HG02763 (cell line): ENCODE measurements at regions not wholly inside any gene's neighbourhood (a gene's known extent, or its start where the extent isn't known, plus 50 kb on each side); places are given as distances from the start of the nearest gene placed in this dataset.

Source experiments
- ATAC-seq: cut with Tn5 transposase; IDR thresholded peaks from one replicate; pipeline ENCODE4 v1.9.1; 2021; ENCODE audit warnings: mild to moderate bottlenecking, moderate library complexity; ENCODE audit not compliant: unreplicated experiment

- ATAC-seq = no peak
Measured at GRCh38 chr2:8457092-8457481, 224.8 kb upstream of the ID2 start.

- ATAC-seq = no peak
Measured at GRCh38 chr2:8457699-8458502, 224.0 kb upstream of the ID2 start.

- no peak for ATAC-seq
Measured at GRCh38 chr2:8458503-8459459, 223.1 kb upstream of the ID2 start.

- ATAC-seq = no peak
Measured at GRCh38 chr2:8459474-8459873, 222.4 kb upstream of the ID2 start.

DNA sequence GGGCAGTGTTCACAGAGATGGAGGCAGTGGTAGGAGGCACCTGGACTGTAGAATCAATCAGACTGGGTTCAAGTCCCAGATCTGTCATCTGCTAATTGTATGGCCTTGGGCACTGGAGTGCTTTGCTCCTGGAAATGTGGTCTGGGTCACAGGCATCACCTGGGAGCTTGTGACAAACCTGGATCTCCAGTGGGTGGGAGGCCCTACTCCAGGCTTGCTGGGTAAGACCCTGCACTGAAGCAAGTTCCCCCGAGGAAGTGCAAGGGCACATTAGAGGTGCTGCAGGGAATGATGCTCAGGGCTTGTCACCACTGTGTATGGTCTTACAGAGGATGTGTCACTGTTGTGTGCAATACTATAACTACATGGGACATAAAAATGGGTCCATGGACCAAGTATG lies 220.5 kb upstream of the ID2 start:
- no peak for ATAC-seq

DNA sequence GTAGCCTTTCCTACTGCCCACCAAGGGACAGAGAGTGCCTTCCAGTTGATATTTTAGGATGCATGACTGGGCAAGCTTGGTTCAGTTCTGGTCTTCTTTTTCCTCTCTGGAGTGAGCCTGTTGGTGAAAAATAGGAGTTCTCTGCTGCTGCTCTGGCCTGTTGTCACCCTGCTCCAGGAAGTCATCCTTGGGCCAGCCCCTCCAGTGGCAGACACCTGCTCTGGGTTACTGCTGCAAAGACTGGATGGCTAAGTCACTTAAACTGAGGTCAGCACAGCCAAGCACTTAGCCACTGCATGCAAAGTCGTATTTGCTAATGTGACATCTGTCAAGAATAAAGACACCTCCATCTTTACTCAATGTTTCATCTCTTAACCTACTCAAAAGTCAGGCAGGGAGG lies 219.6 kb upstream of the ID2 start:
- ATAC-seq = no peak

DNA sequence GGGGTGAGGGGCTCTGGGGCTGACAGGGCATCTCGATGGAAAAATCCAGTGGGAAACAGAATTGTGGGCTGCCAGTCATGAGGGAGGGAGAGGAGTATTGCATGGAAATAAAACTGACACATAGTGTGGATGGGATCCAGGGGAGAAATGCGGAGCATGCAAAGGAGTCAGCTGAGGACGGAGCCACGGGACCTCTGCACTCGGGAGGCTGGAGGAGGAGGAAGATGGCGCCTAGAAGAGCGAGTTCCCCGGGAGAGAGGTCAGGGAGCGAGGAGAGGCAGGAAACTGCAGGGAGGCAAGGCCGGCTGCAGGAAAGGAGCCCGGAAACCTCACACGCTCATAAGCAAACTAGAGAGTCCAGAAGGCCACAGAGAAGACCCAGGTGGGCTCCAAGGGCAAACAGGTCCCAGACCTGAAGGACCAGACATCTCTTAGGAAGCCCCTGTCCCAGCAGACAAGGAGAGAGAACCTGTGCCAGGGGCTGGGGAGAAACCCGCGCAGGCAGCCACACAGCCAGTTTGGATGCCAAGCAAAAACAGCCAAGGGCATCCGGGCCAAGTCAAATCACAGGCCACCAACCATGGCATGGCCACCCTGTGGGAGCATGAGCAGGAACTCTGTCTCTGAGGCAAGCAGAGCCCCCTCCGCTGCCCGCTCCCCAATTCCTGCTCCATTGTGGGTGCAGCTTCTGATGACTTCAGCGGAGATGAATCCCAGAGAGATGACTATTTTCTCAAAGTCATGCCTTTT lies 218.8 kb upstream of the ID2 start:
- ATAC-seq = no peak

- no peak for ATAC-seq
Measured at GRCh38 chr2:8465560-8465959, 216.3 kb upstream of the ID2 start.

DNA sequence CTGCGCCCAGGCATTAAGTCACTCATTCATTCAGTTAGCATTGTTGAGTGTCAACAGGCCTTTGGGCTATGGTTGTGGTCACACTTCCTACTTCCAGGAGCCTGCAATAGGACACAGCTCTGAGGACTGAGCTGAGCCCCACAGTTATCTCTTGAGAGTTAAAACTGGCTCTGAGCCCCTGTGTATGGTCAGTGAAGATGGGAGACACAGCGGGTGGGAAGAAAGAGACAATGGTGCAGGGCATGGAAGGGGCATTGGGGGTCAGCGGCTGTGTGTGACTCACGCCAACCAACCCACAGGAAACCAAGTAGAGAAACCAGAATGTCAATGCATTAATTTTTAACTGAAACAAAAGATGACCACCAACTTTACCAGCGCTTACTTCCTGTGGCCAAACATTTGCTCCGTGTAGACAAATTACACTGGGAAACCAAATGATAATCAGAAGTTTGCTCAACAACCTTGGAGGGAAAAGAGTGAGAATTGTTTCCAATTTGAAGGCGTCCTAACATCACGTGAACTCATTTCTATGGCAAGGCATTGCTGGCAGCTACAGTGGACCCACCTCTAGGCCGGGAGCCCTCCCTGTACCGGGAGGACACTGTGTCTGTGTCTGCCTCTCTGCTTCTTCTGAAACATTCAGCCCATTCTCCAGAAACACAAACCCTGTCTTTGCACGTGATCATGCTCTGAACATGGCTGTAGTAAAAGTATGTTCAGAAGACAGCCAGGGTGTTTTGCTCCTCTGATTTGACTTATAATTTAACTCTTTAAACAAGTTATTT lies 212.0 kb upstream of the ID2 start:
- peak; percentile 47 for ATAC-seq

GRCh38 chr2:8472545-8473323 lies 209.1 kb upstream of the ID2 start:
- peak; percentile 45 for ATAC-seq

DNA sequence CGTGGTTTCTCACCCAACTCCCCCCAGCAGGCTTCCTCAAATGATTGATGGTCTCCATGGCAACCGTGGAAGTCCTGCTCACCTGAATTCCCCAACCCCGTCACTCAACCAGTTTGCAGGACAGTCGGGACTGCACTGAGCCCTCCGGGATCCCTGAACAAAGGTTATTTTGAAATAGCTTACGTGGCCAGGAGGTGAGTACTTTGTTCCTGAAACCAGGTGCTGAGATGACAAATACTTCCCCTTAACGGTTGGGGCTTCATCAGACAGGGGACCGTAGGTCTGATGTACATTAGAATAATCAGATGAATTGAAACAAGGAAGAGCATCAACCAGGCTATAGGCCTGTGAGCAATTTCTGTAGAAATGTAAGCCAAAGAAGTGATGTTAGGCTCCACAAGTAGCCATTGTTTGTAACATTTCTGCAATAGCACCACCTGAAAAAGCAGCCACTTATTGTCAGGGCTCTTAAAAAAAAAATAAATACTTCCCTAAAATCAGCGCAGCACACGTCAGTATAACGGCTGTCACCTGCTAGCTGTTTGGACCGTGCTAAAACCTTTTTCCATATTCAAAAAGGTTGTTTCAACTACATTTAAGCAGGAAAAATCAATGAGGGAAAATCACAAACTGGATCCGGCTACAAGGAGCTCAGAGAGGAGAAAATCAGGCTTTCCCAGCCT lies 206.4 kb upstream of the ID2 start:
- ATAC-seq = no peak

DNA sequence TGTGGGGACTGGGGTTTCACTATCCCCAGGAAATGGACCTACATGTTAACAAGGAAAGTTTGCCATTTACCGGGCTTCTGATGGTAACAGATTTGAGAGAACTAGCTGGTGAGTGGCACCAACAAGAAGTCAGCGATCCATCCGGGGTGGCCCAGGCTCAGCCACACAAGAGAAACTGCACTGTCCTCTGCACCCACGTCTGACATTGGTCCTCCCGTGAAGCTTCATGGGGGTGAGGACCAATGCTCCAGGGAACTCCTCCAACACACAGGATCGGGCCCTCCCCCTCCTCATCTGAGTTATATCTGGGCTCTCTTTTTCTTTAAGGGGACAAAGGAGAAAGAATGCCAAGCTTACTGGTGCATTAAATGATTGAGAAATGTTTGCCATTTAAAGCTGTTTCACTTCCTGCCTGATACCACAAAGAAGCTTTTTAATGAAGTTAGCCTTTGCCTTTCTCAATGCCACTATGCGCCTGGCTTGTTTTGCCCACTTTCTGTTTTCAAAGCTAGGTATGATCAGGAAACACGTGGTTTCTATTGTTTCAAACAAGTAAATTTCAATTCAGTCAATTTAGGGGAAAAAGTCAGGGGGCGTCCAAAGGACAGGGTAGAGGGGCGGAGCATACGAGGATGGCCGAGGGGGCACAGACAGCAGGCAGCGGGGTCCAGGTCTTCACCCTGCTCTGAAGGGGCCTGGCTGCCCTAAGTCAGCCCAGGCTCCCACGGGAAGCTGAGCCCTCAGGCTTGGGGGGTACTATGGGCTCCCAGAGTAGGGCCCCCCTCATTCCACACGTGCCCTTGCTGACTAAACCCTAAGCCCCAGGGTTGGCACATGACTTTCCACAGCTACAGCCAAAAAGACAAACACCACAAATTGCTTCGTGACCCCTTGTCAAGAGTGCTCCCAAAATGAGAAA lies 204.0 kb upstream of the ID2 start:
- ATAC-seq = peak; percentile 48

DNA sequence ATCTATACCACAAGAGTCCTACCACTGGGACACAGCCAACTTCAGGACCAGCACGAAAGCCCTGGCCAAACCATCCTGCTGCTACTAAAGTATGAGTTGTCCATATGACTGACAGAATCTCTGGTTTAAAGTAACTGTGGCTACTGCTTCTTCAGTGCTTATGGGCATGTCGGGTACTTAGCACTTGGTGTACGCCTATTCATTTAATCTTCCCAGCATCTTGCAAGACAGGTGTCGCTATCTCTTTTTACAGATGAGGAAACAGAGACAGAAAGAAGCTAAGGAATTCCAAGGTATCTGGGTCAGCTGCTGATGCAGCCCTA lies 203.4 kb upstream of the ID2 start:
- ATAC-seq = no peak

DNA sequence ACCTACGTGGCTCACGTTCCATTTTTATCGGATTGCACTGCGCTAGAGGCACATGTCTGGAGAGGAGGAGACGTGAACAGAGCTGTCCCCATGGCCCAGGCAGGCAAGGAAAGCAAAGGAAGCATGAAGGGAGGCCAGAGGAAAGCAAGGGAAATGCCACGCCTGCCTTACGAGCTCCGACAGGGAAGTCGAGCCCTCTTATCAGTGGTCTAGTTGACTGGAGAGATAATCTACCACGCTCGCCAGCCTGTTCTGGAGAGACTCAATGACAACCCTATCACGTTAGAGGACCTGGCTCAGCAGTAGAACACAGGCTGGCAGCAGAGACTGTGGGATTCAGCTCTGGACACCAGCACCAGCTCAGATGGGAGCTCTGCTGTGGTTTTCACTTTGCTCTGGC lies 202.6 kb upstream of the ID2 start:
- ATAC-seq = no peak

DNA sequence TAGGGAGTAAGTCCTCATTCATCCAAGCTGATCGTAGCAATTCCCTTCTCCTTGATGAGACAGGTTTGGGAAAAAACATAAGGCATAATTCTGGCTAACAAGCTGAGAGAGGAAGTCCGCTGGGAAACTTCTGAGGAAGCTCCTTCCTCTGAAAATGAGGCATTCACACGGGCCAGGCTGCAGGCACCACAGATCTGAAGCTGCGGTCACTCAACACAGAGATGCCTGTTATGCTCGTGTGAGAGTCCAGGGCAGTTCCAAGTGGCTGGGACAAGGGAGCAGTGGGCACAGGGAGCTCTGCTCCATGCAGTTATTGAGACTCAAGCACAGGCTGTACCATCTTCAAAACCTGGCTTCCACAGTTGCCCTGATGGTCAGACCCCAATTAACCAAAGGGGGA lies 200.9 kb upstream of the ID2 start:
- ATAC-seq = no peak

DNA sequence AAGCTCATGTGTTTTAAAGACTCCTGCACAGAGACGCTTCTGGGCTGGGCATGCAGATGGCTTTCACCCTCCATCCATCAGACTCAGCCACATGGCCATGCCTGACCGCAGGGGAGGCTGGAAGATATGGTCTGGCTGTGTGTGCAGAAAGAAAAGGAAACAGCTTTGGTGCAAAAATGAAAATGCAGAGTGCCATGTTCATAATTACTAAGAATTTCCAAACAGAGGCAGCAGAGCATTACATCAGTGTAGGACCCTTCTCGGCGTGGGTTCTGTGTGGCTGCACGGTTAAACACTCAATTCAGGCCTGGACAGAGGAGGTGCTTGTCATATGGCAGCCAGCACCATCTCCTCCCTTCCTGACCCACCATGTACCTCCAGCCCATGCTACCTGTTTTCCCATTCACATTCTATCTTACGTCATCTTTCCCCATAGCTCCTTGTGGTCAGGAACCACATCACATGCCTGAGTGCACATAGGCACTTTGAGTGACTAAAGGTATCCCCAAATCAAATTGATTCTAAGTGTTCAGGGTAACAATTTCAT lies 200.3 kb upstream of the ID2 start:
- ATAC-seq = peak; percentile 57

DNA sequence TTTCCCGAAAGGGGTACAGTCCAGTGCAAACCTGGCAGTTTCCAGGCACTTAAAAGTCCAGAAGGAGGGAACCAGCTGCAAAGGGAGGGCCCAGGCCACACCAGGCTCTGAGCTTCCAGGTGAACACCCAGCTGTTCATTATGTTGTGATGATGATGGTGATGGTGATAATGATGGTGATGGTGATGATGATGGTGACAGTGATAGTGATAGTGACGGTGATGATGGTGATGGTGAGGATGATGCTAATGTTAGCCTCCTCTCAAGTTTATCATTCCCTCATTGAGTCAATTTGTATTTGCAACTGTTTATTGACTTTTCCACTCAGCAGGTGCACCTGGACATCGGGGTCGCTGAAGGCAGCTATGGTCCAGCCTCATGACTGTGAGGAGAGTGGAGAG lies 199.4 kb upstream of the ID2 start:
- ATAC-seq = no peak
